HG02870 (cell line): ENCODE measurements at regions not wholly inside any gene's neighbourhood (a gene's known extent, or its start where the extent isn't known, plus 50 kb on each side); places are given as distances from the start of the nearest gene placed in this dataset.
"Not testable (repeated sequence)": the region's sequence is repeated elsewhere in the genome, so short reads cannot be mapped to it uniquely, and the experiment has no call there.

Experiments used
- ATAC-seq: cut with Tn5 transposase; IDR thresholded peaks from one replicate; pipeline ENCODE4 v1.9.1; 2021; ENCODE audit warnings: mild to moderate bottlenecking, moderate library complexity; ENCODE audit not compliant: unreplicated experiment

GRCh38 chr3:139232341-139232740 lies 111.5 kb upstream of the MRPS22 start:
- not testable (repeated sequence) for ATAC-seq

GRCh38 chr3:139234491-139234890 lies 109.3 kb upstream of the MRPS22 start:
- ATAC-seq = no peak

DNA sequence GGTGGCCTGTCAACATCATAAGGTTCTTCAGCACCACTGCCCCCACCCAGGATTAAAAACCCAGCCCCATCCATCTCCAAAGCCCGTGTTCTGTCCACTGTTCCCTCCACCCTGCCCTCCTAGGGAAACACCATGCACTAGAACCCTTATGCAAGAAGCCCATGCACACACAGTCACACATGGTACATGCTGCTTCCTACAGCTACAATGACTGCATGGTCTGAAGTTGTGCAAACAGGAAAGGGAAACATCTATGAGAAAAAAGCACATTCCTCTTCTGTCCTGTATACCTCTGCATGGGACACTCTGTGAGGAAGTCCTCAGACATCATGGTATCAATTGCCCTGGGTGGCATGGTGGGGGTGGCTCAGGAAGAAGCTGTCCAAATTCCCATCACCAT lies 108.6 kb upstream of the MRPS22 start:
- no peak for ATAC-seq

GRCh38 chr3:139236336-139236735 lies 107.5 kb upstream of the MRPS22 start:
- no peak for ATAC-seq

GRCh38 chr3:139238281-139239030 lies 105.4 kb upstream of the MRPS22 start:
- ATAC-seq = no peak

- ATAC-seq = no peak
These were observed 104.3 kb upstream of the MRPS22 start for GRCh38 chr3:139239550-139239949.

DNA sequence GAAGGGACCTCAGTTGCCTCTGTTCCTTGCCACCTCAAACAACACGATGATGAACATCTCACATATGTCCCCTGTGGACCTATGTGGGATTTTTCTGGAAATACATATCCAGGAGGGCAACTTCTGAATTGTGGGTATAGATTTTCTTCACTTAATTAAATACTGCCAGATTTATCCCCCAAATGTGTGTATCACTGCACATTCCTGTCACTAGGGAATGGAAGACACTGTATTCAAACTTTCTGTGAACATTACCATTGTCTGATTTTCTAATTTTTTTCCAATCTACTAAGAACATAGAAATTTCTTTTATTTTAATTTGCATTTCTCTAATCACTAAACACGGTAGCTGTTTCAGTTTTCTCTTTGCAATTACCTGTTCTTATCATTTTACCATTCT lies 102.0 kb upstream of the MRPS22 start:
- ATAC-seq = no peak

GRCh38 chr3:139243710-139244109 lies 100.1 kb upstream of the MRPS22 start:
- ATAC-seq = no peak

- no peak for ATAC-seq
These were observed 95.1 kb upstream of the MRPS22 start for GRCh38 chr3:139248593-139249255.

- ATAC-seq = no peak
These were observed 92.3 kb upstream of the MRPS22 start for GRCh38 chr3:139251529-139251928.

- no peak for ATAC-seq
These were observed 91.1 kb upstream of the MRPS22 start for GRCh38 chr3:139252719-139253118.

DNA sequence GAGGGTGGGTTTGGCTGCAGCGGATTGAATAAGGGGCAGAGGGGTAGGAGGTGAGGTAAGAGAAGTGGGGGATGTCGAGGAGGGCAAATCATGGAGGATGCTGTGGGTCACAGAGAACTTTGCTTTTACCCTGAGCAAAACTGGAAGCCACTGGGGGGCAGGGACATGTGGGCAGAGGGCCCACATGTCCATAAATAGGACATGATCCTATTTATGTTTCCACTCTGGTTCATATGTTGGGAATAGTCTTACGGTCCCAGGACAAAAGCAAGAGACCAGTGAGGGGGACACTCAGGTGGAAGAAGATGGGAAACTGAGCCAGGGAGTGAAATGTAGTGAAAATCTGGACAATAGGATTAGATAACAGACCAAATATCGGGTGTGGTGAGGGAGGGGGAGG lies 85.5 kb upstream of the MRPS22 start:
- no peak for ATAC-seq

DNA sequence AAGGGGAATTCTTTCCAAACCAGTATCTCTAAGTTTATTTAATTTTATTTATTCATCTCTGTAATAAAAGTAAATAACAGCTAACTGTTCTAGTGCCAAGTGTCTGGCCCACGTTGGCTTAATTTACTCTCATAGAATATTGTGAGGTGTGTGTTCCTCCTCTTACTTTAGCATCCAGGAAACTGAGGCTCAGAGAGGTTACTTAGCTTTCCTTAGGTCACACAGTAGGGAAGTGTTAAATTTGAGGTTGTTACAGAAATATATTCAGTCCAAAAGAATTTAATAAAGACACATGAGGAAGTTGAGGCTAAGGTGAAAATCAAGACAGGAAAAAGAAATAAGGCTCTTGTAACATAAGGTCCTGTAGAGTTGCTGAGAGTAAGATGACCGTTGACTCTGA lies 84.4 kb upstream of the MRPS22 start:
- no peak for ATAC-seq

DNA sequence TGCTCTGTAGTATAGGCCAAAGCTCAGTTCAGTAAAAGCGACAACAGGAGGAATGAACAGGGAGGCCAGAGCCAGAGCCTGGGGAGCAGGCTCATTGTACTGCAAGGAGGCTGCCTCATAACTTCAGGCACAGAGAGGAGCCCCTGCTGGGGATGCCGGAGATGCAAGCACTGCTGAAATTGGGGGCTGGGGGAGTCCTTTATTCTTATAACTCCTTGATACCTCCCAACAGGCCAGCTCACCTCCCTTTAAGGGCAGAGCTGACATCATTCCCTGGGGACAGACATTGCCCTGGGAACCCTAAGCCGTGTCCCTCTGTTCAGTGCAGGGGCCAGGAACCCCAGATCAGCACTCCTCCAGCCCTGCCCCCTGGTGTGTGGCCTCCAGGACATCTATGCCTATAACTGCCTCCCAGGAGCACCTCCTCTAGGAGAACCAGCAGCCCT lies 83.8 kb upstream of the MRPS22 start:
- ATAC-seq = no peak

- ATAC-seq = no peak
These were observed 82.8 kb upstream of the MRPS22 start for GRCh38 chr3:139260793-139261736.

GRCh38 chr3:139261754-139262586 lies 81.8 kb upstream of the MRPS22 start:
- no peak for ATAC-seq

DNA sequence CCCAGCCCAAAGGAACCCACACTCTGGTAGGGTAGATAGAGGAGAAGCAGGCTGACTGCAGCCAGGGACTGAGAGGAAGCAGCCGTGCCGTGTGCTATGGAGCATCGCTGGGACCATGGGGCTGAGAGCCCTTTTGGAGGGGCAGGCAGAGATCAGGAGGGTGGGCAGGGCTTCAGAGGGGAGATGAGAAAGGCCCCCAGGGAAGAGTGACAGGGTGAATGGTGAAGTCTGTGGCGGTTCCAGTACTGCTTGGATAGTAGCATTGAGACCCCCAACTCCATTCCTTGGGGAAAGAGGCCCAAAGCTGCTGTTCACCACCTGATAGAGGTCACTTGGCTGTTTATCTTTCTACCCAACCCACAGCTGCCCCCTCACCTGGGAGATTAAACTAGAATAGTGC lies 80.0 kb upstream of the MRPS22 start:
- no peak for ATAC-seq

DNA sequence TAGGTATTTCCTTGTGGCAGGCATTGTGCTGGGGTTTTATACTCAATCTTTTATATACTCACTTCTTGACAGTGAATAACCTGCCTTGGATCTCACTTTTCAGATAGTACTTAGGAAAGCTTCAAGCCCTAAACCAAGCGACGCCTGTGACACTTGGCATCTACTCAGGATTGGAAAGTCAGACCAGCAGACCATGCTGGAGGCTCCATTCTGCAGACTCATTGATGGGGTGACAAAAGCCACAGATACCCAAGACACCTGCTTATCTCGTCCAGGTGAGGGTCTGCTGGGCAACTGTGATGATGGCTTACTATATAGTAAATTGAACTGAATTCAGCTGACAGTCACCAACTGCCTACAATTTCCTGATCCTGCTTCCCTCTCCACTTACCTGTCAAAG lies 79.4 kb upstream of the MRPS22 start:
- ATAC-seq = no peak

DNA sequence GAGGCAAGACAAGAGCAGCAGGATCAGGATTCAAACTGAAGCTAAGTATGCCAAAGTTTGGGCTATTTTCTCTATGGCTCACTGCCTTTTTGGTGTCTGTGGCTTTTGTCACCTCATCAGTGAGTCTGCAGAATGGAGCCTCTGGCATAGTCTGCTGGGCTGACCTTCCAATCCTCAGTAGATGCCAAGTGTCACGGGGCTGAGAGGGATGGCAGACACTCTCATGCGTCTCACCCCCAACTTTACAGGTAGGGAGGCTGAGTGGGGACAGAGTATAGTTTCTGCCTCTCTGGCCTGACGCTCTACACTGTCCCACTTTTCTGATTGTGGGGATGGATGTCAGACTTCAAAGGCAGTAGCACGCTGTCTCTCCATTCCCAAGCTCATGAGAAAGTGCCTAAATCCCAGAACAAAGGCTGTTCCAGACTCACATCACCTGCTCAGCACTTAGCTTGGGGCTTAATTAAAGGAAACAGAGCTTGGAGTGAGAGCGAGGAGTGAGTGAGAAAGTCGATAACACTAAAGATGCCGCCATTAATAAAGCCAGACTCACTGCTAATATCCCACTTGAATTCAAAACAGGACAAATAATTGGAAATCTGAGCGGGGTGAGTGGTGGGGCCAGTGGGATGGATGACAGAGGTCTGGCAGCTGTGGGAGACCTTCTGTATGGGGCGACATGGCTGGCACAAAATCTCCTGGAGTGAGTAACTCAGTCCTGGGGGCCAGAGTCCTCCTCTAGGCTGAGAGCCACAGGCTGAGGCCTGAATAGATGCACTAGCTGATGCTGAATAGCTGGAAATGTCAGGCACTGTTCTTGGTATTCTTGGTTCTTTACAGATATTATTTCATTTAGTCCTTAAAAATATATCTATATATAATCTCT lies 78.4 kb upstream of the MRPS22 start:
- ATAC-seq = no peak
